IMR-90 (cell line): ENCODE measurements at regions not wholly inside any gene's neighbourhood (a gene's known extent, or its start where the extent isn't known, plus 50 kb on each side); places are given as distances from the start of the nearest gene placed in this dataset.

Experiments used
- ATAC-seq: fragments of 200-7000 bp; cut with Tn5 transposase; 2 replicates; pipeline ENCODE4 v1.9.1; 2020; ENCODE audit warnings: low read depth, mild to moderate bottlenecking, moderate library complexity
- BruUV-seq: library from RNA; stranded (reverse); fragments of 400-500 nt; replicated peaks from 2 replicates; lab custom pipeline; 2021; lab: Mats Ljungman, UMichigan
- CTCF ChIA-PET: fragments of 300-600 bp; formaldehyde crosslinking; extraction: SDS; loops from one replicate; lab custom pipeline; 2021; ENCODE audit warnings: antibody characterized with exemption; lab: Yijun Ruan, JAX
- POLR2A ChIA-PET: fragments of 300-600 bp; sonication (Branson Sonifier 250); formaldehyde crosslinking; loops from one replicate; lab custom pipeline; 2022; ENCODE audit warnings: antibody characterized with exemption; ENCODE audit not compliant: unreplicated experiment; lab: Charles Lee
- DNase-seq: peaks from one replicate; pipeline ENCODE4 v3.0.0; 2013
- H2AFZ ChIP-seq: replicated peaks from 2 replicates; pipeline ENCODE3; 2013; ENCODE audit warnings: low read length, mild to moderate bottlenecking; ENCODE audit not compliant: poor library complexity
- H2AK5ac ChIP-seq: 2 replicates; pipeline ENCODE4 v1.6.1; 2013; ENCODE audit warnings: low read depth, low read length, inconsistent platforms
- H2AK9ac ChIP-seq: replicated peaks from 2 replicates; pipeline ENCODE3; 2013; ENCODE audit warnings: mild to moderate bottlenecking, low read depth, low read length, moderate library complexity; ENCODE audit not compliant: poor library complexity
- H2BK120ac ChIP-seq: 2 replicates; pipeline ENCODE4 v1.6.1; 2013; ENCODE audit warnings: low read depth, low read length, inconsistent platforms
- H2BK15ac ChIP-seq: 3 replicates; pipeline ENCODE4 v1.6.1; 2013; ENCODE audit warnings: low read depth, low read length, inconsistent platforms
- H2BK20ac ChIP-seq: 2 replicates; pipeline ENCODE4 v1.6.1; 2013; ENCODE audit warnings: low read depth, mild to moderate bottlenecking, inconsistent platforms, low read length, moderate library complexity
- H2BK5ac ChIP-seq: 2 replicates; pipeline ENCODE4 v1.6.1; 2013; ENCODE audit warnings: mild to moderate bottlenecking, low read depth, low read length, inconsistent platforms; ENCODE audit not compliant: poor library complexity, severe bottlenecking
- H3K14ac ChIP-seq: replicated peaks from 2 replicates; pipeline ENCODE4 v1.6.1; 2013; ENCODE audit warnings: low read depth, low read length, inconsistent platforms
- H3K18ac ChIP-seq: 2 replicates; pipeline ENCODE4 v1.6.1; 2013; ENCODE audit warnings: low read depth, low read length, control low read depth
- H3K23ac ChIP-seq: 2 replicates; pipeline ENCODE4 v1.6.1; 2013; ENCODE audit warnings: low read depth, low read length, inconsistent platforms
- H3K27ac ChIP-seq: 2 replicates; pipeline ENCODE4 v1.5.1; 2013; ENCODE audit warnings: mild to moderate bottlenecking, control low read depth, low read length; ENCODE audit not compliant: insufficient read depth
- H3K27me3 ChIP-seq: 2 replicates; pipeline ENCODE4 v1.6.1; 2013; ENCODE audit warnings: low read length; ENCODE audit not compliant: control insufficient read depth, insufficient read depth
- H3K36me3 ChIP-seq: 2 replicates; pipeline ENCODE4 v1.6.1; 2013; ENCODE audit warnings: low read length, mixed read lengths; ENCODE audit not compliant: control insufficient read depth, insufficient read depth
- H3K4ac ChIP-seq: 2 replicates; pipeline ENCODE4 v1.6.1; 2013; ENCODE audit warnings: low read depth, low read length, inconsistent platforms
- H3K4me1 ChIP-seq: 2 replicates; pipeline ENCODE4 v1.6.1; 2013; ENCODE audit warnings: low read length, mixed read lengths; ENCODE audit not compliant: control insufficient read depth, insufficient read depth
- H3K4me2 ChIP-seq: 2 replicates; pipeline ENCODE4 v1.6.1; 2013; ENCODE audit warnings: low read depth, mild to moderate bottlenecking, control low read depth, low read length, moderate library complexity
- H3K4me3 ChIP-seq: 2 replicates; pipeline ENCODE4 v1.5.1; 2013; ENCODE audit warnings: low read depth, mild to moderate bottlenecking, control low read depth, low read length, moderate library complexity; ENCODE audit not compliant: insufficient read depth
- H3K56ac ChIP-seq: 2 replicates; pipeline ENCODE4 v1.6.1; 2013; ENCODE audit warnings: low read length, inconsistent platforms; ENCODE audit not compliant: insufficient read depth; ENCODE audit errors: extremely low read depth
- H3K79me1 ChIP-seq, 2 experiments: 2 replicates each; pipeline ENCODE4 v1.6.1; 2013; ENCODE audit warnings: low read length in 2 of 2, inconsistent platforms in 1 of 2, low read depth in 1 of 2
- H3K9ac ChIP-seq: 2 replicates; pipeline ENCODE4 v1.6.1; 2013; ENCODE audit warnings: low read depth, low read length, control low read depth
- H3K9me1 ChIP-seq: 2 replicates; pipeline ENCODE4 v1.6.1; 2013; ENCODE audit warnings: low read length, inconsistent platforms; ENCODE audit not compliant: insufficient read depth
- H3K9me3 ChIP-seq: 2 replicates; pipeline ENCODE4 v1.6.1; 2013; ENCODE audit warnings: low read length; ENCODE audit not compliant: control insufficient read depth, insufficient read depth
- H4K20me1 ChIP-seq: 2 replicates; pipeline ENCODE4 v1.6.1; 2013; ENCODE audit warnings: low read length, inconsistent platforms; ENCODE audit not compliant: insufficient read depth
- H4K5ac ChIP-seq: 2 replicates; pipeline ENCODE4 v1.6.1; 2013; ENCODE audit warnings: mild to moderate bottlenecking, low read depth, low read length, control low read depth
- H4K8ac ChIP-seq, 2 experiments: 2 replicates each; pipeline ENCODE4 v1.6.1; 2013; ENCODE audit warnings: low read depth in 2 of 2, low read length in 2 of 2, control low read depth in 1 of 2, inconsistent platforms in 1 of 2
- H4K91ac ChIP-seq: 2 replicates; pipeline ENCODE4 v1.6.1; 2013; ENCODE audit warnings: low read depth, low read length, inconsistent platforms; ENCODE audit not compliant: insufficient read depth
- RFX5 ChIP-seq: IDR thresholded peaks from 2 replicates; pipeline ENCODE4 v1.8.0; 2012; ENCODE audit warnings: low read depth, mild to moderate bottlenecking, low read length, moderate library complexity
- dilution Hi-C: fragments of 300-500 bp; cut with HindIII; formaldehyde crosslinking; loops from one replicate; pipeline ENCODE4 v1.14.3; 2018; ENCODE audit warnings: low sequenced_read_pairs; ENCODE audit not compliant: unreplicated experiment
- in situ Hi-C: fragments of 300-500 bp; cut with MboI; formaldehyde crosslinking; loops from 3 replicates; pipeline ENCODE4 v1.14.3; 2019; ENCODE audit warnings: low sequenced_read_pairs, inconsistent platforms, mixed read lengths
- intact Hi-C: fragments of 100-400 bp; cut with micrococcal nuclease; formaldehyde crosslinking; loops from 2 replicates; pipeline ENCODE4 v1.10.0; 2022
- TF ChIP-seq, protein P1 (sequence below): fragments of 150-350 bp; IDR thresholded peaks from 2 replicates; pipeline ENCODE4 v1.6.1; 2016; ENCODE audit warnings: low read depth, mild to moderate bottlenecking, low read length, moderate library complexity, borderline replicate concordance

DNA sequence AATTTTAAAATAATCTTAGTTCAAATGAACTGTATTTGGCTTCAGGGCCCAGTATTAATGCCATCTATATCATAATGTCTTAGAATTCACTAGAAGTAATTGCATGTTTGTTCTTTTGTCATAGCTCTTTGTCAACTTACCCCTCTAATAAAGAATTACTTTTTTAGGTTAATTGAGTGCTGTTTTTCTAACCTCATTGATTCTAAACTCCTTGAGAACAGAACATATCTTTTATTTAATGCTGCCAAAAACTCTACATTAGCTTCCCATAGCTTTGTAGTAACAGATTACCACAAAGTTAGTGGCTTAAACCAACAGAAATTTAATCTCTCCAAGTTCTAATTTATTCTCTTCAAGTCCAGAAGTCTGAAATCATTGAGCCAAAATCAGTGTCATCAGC is 242.4 kb downstream of the LURAP1L start:
- dilution Hi-C loops = no loop called here
- intact Hi-C loops = no loop called here
- no peak for DNase-seq
- Histone ChIP-seq H3K4ac (no peak overlapping the region), H4K8ac (no peak overlapping the region), H3K4me3 (no peak overlapping the region), H3K4me1 (peaks cover 2% of the 10 kb centered on the region; the same call in 1 of the 2 replicates), H3K9me3 (no peaks in the 10 kb centered on the region), H3K27me3 (no peaks in the 10 kb centered on the region; the same call in 1 of the 2 replicates), H3K4me2 (no peak overlapping the region), H2BK5ac (no peak overlapping the region), H2AK9ac (no peak overlapping the region), H4K20me1 (no peaks in the 10 kb centered on the region), H3K9me1 (no peaks in the 10 kb centered on the region), H3K9ac (no peak overlapping the region), H2BK15ac (no peak overlapping the region), H4K5ac (no peak overlapping the region), H3K23ac (no peak overlapping the region), H2BK120ac (no peak overlapping the region), H3K36me3 (no peaks in the 10 kb centered on the region), H2AFZ (no peak overlapping the region), H2BK20ac (no peak overlapping the region), H3K18ac (no peak overlapping the region), H3K79me1 (no peaks in the 10 kb centered on the region), H2AK5ac (no peak overlapping the region), H3K56ac (no peak overlapping the region), H4K91ac (no peak overlapping the region), H3K27ac (no peak overlapping the region), H3K14ac (no peak overlapping the region)
- no TSS peak for BruUV-seq
- ATAC-seq = no peak
- no peak for TF ChIP-seq RFX5
- TF ChIP-seq, protein P1, sequence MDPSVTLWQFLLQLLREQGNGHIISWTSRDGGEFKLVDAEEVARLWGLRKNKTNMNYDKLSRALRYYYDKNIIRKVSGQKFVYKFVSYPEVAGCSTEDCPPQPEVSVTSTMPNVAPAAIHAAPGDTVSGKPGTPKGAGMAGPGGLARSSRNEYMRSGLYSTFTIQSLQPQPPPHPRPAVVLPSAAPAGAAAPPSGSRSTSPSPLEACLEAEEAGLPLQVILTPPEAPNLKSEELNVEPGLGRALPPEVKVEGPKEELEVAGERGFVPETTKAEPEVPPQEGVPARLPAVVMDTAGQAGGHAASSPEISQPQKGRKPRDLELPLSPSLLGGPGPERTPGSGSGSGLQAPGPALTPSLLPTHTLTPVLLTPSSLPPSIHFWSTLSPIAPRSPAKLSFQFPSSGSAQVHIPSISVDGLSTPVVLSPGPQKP = no peak
- in situ Hi-C loops = no loop called here
- ChIA-PET POLR2A (no interaction called here), CTCF (no interaction called here)
